Activated B cell treated with CpG ODN at 0.5 μM for 24 hours (primary cell): ENCODE measurements at regions not wholly inside any gene's neighbourhood (a gene's known extent, or its start where the extent isn't known, plus 50 kb on each side); places are given as distances from the start of the nearest gene placed in this dataset.
"Not testable (repeated sequence)": the region's sequence is repeated elsewhere in the genome, so short reads cannot be mapped to it uniquely, and the experiment has no call there.

Experiments used
- ATAC-seq: fragments of 200-7000 bp; cut with Tn5 transposase; one replicate; pipeline ENCODE4 v1.10.0; 2021; ENCODE audit warnings: low read depth, mild to moderate bottlenecking, moderate library complexity
- CTCF ChIA-PET: fragments of 350-600 bp; sonication (Branson Sonifier 250); formaldehyde crosslinking; loops from one replicate; lab custom pipeline; 2021; ENCODE audit warnings: antibody characterized with exemption; lab: Charles Lee
- POLR2A ChIA-PET: fragments of 350-600 bp; sonication (Branson Sonifier 250); formaldehyde crosslinking; loops from one replicate; lab custom pipeline; 2021; ENCODE audit warnings: antibody characterized with exemption; lab: Charles Lee
- DNase-seq: peaks from one replicate; pipeline ENCODE4 v3.0.0; 2022
- H3K27ac Mint-ChIP-seq: one replicate; pipeline ENCODE4 v1.8.0; 2020; ENCODE audit warnings: mixed read lengths
- H3K27me3 Mint-ChIP-seq: one replicate; pipeline ENCODE4 v1.8.0; 2021; ENCODE audit warnings: mixed read lengths
- H3K36me3 Mint-ChIP-seq: one replicate; pipeline ENCODE4 v1.8.0; 2021; ENCODE audit warnings: low read depth, mixed read lengths
- H3K4me1 Mint-ChIP-seq: one replicate; pipeline ENCODE4 v1.8.0; 2021; ENCODE audit warnings: mixed read lengths
- H3K4me3 Mint-ChIP-seq: one replicate; pipeline ENCODE4 v1.8.0; 2020; ENCODE audit warnings: mild to moderate bottlenecking, mixed read lengths
- H3K9me3 Mint-ChIP-seq: one replicate; pipeline ENCODE4 v1.8.0; 2020; ENCODE audit warnings: mixed read lengths
- CTCF ChIP-seq: fragments of 200-600 bp; IDR thresholded peaks from one replicate; pipeline ENCODE4 v1.8.0; 2022; ENCODE audit warnings: antibody characterized with exemption, mild to moderate bottlenecking
- intact Hi-C: fragments of 100-400 bp; cut with micrococcal nuclease; formaldehyde crosslinking; loops from one replicate; pipeline ENCODE4 v1.15.1; 2024

DNA sequence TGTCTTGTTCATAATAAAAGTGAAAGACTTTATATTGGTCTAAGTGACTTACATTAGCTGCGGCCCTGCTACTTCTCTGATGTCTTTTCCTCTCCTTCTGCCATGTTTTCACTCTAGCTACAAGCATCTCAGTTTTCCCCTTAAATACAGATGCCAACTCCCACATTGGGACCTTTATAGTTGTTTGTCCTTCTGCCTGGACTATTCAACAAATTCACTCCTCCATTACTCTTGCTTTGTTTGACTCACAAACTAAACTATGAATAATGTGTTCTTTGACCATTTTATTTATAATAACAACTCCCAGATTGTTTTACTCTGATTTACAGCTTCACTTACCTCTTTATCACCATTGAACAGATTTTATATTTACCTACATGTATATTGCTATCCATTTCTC is 1369.9 kb downstream of the SI start:
- intact Hi-C loops: no loop called here
- DNase-seq (no peak), ATAC-seq (no peak)
- Mint-ChIP-seq H3K9me3 (no peaks in the 10 kb centered on the region), H3K4me3 (no peak overlapping the region), H3K27me3 (no peaks in the 10 kb centered on the region), H3K36me3 (no peaks in the 10 kb centered on the region), H3K27ac (no peak overlapping the region), H3K4me1 (no peaks in the 10 kb centered on the region)
- POLR2A ChIA-PET: no interaction called here
- TF ChIP-seq CTCF: no peak
- CTCF ChIA-PET: no interaction called here

DNA sequence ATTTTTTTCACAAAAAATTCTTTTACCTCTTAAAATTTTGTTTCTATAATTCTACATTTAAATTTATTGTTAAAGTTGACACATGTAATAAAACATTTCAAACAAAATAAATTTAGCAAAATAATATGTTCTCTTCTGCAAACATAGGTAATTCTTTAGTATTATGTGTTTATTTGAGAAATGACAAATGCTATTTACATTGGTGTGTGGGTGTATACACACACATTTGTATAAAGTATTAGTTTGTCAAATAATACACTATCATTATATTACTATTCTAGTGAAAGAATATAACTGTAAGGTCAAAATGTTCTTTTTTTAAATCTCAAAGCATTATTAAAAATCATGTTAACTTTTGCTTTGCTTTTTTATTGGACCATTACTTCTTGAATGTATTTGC is 1370.6 kb downstream of the SI start:
- ChIA-PET POLR2A (no interaction called here), CTCF (no interaction called here)
- Mint-ChIP-seq H3K36me3 (no peaks in the 10 kb centered on the region), H3K4me3 (no peak overlapping the region), H3K27me3 (no peaks in the 10 kb centered on the region), H3K27ac (no peak overlapping the region), H3K4me1 (no peaks in the 10 kb centered on the region), H3K9me3 (no peaks in the 10 kb centered on the region)
- intact Hi-C loops: no loop called here
- DNase-seq (no peak), ATAC-seq (no peak)
- no peak for TF ChIP-seq CTCF

GRCh38 chr3:163698221-163698620 is 1380.1 kb downstream of the SI start:
- H3K36me3 Mint-ChIP-seq, intact Hi-C loops, H3K4me1 Mint-ChIP-seq, ATAC-seq, H3K27ac Mint-ChIP-seq, CTCF ChIA-PET, H3K27me3 Mint-ChIP-seq, POLR2A ChIA-PET, DNase-seq, H3K4me3 Mint-ChIP-seq: not testable (repeated sequence)
- peaks cover 11% of the 10 kb centered on the region for H3K9me3 Mint-ChIP-seq

- H3K27me3 Mint-ChIP-seq: no peaks in the 10 kb centered on the region
- CTCF ChIA-PET: no interaction called here
- H3K9me3 Mint-ChIP-seq: peaks cover 15% of the 10 kb centered on the region
- H3K27ac Mint-ChIP-seq: no peak overlapping the region
- H3K4me1 Mint-ChIP-seq: no peaks in the 10 kb centered on the region
- ATAC-seq (no peak), DNase-seq (no peak)
- H3K4me3 Mint-ChIP-seq: no peak overlapping the region
- no peaks in the 10 kb centered on the region for H3K36me3 Mint-ChIP-seq
- no peak for TF ChIP-seq CTCF
- POLR2A ChIA-PET: no interaction called here
- intact Hi-C loops: no loop called here
Observed at GRCh38 chr3:163692494-163692893, 1385.8 kb downstream of the SI start.

- no peak overlapping the region for H3K27ac Mint-ChIP-seq
- ChIA-PET CTCF (no interaction called here), POLR2A (no interaction called here)
- no peaks in the 10 kb centered on the region for H3K36me3 Mint-ChIP-seq
- no peaks in the 10 kb centered on the region for H3K27me3 Mint-ChIP-seq
- peaks cover 7% of the 10 kb centered on the region for H3K9me3 Mint-ChIP-seq
- intact Hi-C loops: no loop called here
- TF ChIP-seq CTCF: no peak
- DNase-seq: no peak
- H3K4me3 Mint-ChIP-seq: no peak overlapping the region
- H3K4me1 Mint-ChIP-seq: no peaks in the 10 kb centered on the region
- ATAC-seq: no peak
Observed at GRCh38 chr3:163684651-163685050, 1393.6 kb downstream of the SI start.

GRCh38 chr3:163672954-163673353 is 1405.3 kb downstream of the SI start:
- Mint-ChIP-seq H3K27ac (no peak overlapping the region), H3K4me3 (no peak overlapping the region), H3K27me3 (no peaks in the 10 kb centered on the region), H3K9me3 (peaks cover 2% of the 10 kb centered on the region), H3K36me3 (no peaks in the 10 kb centered on the region), H3K4me1 (no peaks in the 10 kb centered on the region)
- intact Hi-C loops: no loop called here
- DNase-seq (no peak), ATAC-seq (no peak)
- ChIA-PET POLR2A (no interaction called here), CTCF (no interaction called here)
- TF ChIP-seq CTCF: no peak
